ENCODE measurements at regions not wholly inside any gene's neighbourhood (a gene's known extent, or its start where the extent isn't known, plus 50 kb on each side); places are given as distances from the start of the nearest gene placed in this dataset.

GRCh38 chr15:47383801-47384200 lies 333.5 kb upstream of the SEMA6D start:
- no peak overlapping the region for H3K4me3 ChIP-seq
- DNase-seq = no peak
- H3K27me3 ChIP-seq (ENCODE audit: low read depth) = no peaks in the 10 kb centered on the region
- no peak overlapping the region for H3K27ac ChIP-seq
- H3K9me3 ChIP-seq = no peaks in the 10 kb centered on the region
- H3K36me3 ChIP-seq = no peaks in the 10 kb centered on the region
- no peak for TF ChIP-seq CTCF (IDR thresholded peaks at IDR 0.05)
- intact Hi-C loops (cut with DNase I) = no loop called here
- H3K4me1 ChIP-seq = no peaks in the 10 kb centered on the region
- ATAC-seq = no peak

DNA sequence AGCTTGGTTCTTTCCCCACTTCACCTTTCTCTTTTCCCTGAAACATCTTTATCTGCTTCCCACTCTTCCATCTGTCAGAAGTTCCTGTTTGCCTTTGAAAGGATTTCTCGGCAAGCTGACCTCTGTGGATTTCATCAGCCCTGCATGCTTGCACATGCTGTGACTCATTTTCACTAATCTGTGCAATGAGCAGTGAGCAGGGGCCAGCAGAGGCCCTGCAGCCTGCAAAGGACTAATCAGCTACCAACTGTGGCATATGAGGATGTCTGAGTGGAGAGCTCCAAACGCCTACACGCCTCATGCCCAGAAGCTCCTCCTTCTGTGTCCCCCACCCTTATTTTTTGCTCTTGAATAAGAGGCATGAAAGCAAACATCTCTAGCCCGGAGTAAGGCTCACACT lies 333.0 kb upstream of the SEMA6D start:
- no peaks in the 10 kb centered on the region for H3K4me1 ChIP-seq
- H3K36me3 ChIP-seq = no peaks in the 10 kb centered on the region
- intact Hi-C loops (cut with DNase I) = no loop called here
- DNase-seq (no peak), ATAC-seq (peak in 1 of 2 donors; percentile 48)
- no peaks in the 10 kb centered on the region for H3K9me3 ChIP-seq
- no peaks in the 10 kb centered on the region for H3K27me3 ChIP-seq (ENCODE audit: low read depth)
- no peak overlapping the region for H3K4me3 ChIP-seq
- no peak for TF ChIP-seq CTCF (IDR thresholded peaks at IDR 0.05)
- H3K27ac ChIP-seq = no peak overlapping the region

DNA sequence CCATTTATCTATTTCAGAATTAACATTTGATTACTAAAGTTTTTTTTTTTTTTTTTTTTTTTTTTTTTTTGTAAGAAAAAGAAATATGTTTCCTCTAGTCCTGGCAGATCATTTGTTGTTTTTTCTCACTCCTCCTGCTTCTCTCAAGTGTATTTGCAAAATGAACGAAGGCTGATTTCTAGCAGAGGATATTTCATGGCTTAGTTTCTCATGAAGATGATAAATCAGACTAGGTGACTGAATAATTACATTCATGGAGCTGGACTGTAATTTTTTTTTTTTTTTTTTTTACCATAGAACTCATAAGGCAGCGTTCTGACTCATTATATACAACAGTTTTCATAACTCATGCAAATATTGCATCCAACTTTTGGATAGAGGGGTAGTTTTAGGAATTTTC lies 332.5 kb upstream of the SEMA6D start:
- H3K9me3 ChIP-seq = no peaks in the 10 kb centered on the region
- H3K27me3 ChIP-seq (ENCODE audit: low read depth) = no peaks in the 10 kb centered on the region
- ATAC-seq (no peak), DNase-seq (no peak)
- intact Hi-C loops (cut with DNase I) = no loop called here
- H3K36me3 ChIP-seq = no peaks in the 10 kb centered on the region
- H3K27ac ChIP-seq = no peak overlapping the region
- H3K4me1 ChIP-seq = no peaks in the 10 kb centered on the region
- H3K4me3 ChIP-seq = no peak overlapping the region
- TF ChIP-seq CTCF (IDR thresholded peaks at IDR 0.05) = no peak

- DNase-seq (no peak), ATAC-seq (no peak)
- Histone ChIP-seq H3K4me3 (no peak overlapping the region), H3K4me1 (no peaks in the 10 kb centered on the region), H3K27me3 (ENCODE audit: low read depth) (no peaks in the 10 kb centered on the region), H3K9me3 (no peaks in the 10 kb centered on the region), H3K36me3 (no peaks in the 10 kb centered on the region), H3K27ac (no peak overlapping the region)
- no peak for TF ChIP-seq CTCF (IDR thresholded peaks at IDR 0.05)
- intact Hi-C loops (cut with DNase I) = no loop called here
These were observed 330.8 kb upstream of the SEMA6D start for GRCh38 chr15:47386459-47386858.

- no peaks in the 10 kb centered on the region for H3K27me3 ChIP-seq (ENCODE audit: low read depth)
- ATAC-seq (no peak), DNase-seq (no peak)
- H3K27ac ChIP-seq = no peak overlapping the region
- TF ChIP-seq CTCF (IDR thresholded peaks at IDR 0.05) = no peak
- intact Hi-C loops (cut with DNase I) = no loop called here
- no peaks in the 10 kb centered on the region for H3K4me1 ChIP-seq
- no peak overlapping the region for H3K4me3 ChIP-seq
- H3K36me3 ChIP-seq = no peaks in the 10 kb centered on the region
- no peaks in the 10 kb centered on the region for H3K9me3 ChIP-seq
These were observed 329.0 kb upstream of the SEMA6D start for GRCh38 chr15:47388299-47388698.

DNA sequence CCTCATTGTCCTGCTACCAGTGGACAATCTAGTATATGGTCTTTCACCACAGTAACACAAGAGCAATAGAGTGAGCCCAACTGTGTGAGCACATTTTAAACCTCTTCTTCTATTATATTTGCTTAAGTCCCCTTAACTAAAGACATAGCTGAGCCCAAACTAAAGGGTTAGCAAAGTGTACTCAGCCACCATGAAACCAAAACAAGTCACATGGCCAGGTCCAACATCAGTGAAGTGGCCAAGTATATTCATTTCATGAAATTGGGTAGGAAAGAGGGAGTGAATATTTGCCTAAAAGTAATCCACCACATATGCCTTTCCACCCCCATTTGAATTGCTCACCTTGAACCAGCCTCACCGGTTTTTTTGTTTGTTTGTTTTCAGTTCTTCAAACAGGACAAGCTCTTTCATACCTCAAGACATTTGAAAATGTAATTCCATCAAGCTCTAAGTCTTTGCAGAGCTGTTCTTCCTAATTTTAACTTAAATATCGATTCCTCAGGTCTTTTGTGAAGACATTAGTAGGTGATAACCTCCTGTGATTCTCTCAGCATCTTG lies 327.0 kb upstream of the SEMA6D start:
- intact Hi-C loops (cut with DNase I) = no loop called here
- no peak overlapping the region for H3K4me3 ChIP-seq
- no peaks in the 10 kb centered on the region for H3K4me1 ChIP-seq
- H3K36me3 ChIP-seq = no peaks in the 10 kb centered on the region
- no peak for TF ChIP-seq CTCF (IDR thresholded peaks at IDR 0.05)
- DNase-seq = no peak
- H3K9me3 ChIP-seq = no peaks in the 10 kb centered on the region
- ATAC-seq = peak in 1 of 2 donors; percentile 32
- no peaks in the 10 kb centered on the region for H3K27me3 ChIP-seq (ENCODE audit: low read depth)
- no peak overlapping the region for H3K27ac ChIP-seq

All from lower lobe of right lung (tissue), 2 donors.